PC-9 (cell line): ENCODE measurements at regions not wholly inside any gene's neighbourhood (a gene's known extent, or its start where the extent isn't known, plus 50 kb on each side); places are given as distances from the start of the nearest gene placed in this dataset.

ENCODE experiments used
- BruUV-seq: library from RNA; stranded (reverse); fragments of 400-500 nt; replicated peaks from 2 replicates; lab custom pipeline; 2021; lab: Mats Ljungman, UMichigan
- CTCF ChIA-PET: fragments of 300-600 bp; sonication (Branson Sonifier 250); formaldehyde crosslinking; loops from one replicate; lab custom pipeline; 2022; ENCODE audit warnings: antibody characterized with exemption; lab: Charles Lee
- POLR2A ChIA-PET: fragments of 300-600 bp; sonication (Branson Sonifier 250); formaldehyde crosslinking; loops from one replicate; lab custom pipeline; 2022; ENCODE audit warnings: antibody characterized with exemption; ENCODE audit not compliant: unreplicated experiment; lab: Charles Lee
- DNase-seq, 2 experiments: peaks; one replicate each; pipeline versions ENCODE4 v3.0.0 to v3.0.0-alpha.2; 2015 to 2022; ENCODE audit warnings: mixed read lengths in 1 of 2
- H2AFZ ChIP-seq: fragments of 200-600 bp; sonication (generic); 2 replicates; pipeline ENCODE4 v1.8.1; 2017; ENCODE audit warnings: antibody characterized with exemption
- H3F3A ChIP-seq: fragments of 200-600 bp; sonication (generic); 2 replicates; pipeline ENCODE4 v1.8.1; 2017; ENCODE audit warnings: antibody characterized with exemption, mild to moderate bottlenecking, low read depth; ENCODE audit not compliant: insufficient read depth
- H3K27ac ChIP-seq: fragments of 200-600 bp; sonication (generic); 2 replicates; pipeline ENCODE4 v1.6.1; 2016; ENCODE audit warnings: mixed run types
- H3K27me3 ChIP-seq: fragments of 200-600 bp; sonication (generic); 2 replicates; pipeline ENCODE4 v1.6.1; 2016; ENCODE audit warnings: low read depth, mixed run types; ENCODE audit not compliant: insufficient read depth
- H3K36me3 ChIP-seq: fragments of 200-600 bp; sonication (generic); 2 replicates; pipeline ENCODE4 v1.6.1; 2016; ENCODE audit warnings: low read depth, mixed run types
- H3K4me1 ChIP-seq: fragments of 200-600 bp; sonication (generic); replicated peaks from 2 replicates; pipeline ENCODE4 v1.6.1; 2016; ENCODE audit warnings: mixed run types; ENCODE audit not compliant: insufficient read depth
- H3K4me2 ChIP-seq: fragments of 200-600 bp; sonication (generic); 2 replicates; pipeline ENCODE4 v1.6.1; 2017; ENCODE audit warnings: mixed run types
- H3K4me3 ChIP-seq: fragments of 200-600 bp; sonication (generic); 2 replicates; pipeline ENCODE4 v1.6.1; 2016; ENCODE audit warnings: mixed run types
- H3K79me2 ChIP-seq: fragments of 200-600 bp; sonication (generic); 2 replicates; pipeline ENCODE4 v1.6.1; 2017; ENCODE audit warnings: low read depth, mixed run types
- H3K9me2 ChIP-seq: fragments of 200-600 bp; sonication (generic); 2 replicates; pipeline ENCODE4 v1.8.1; 2017; ENCODE audit warnings: mild to moderate bottlenecking; ENCODE audit not compliant: insufficient read depth
- H3K9me3 ChIP-seq: fragments of 200-600 bp; sonication (generic); 2 replicates; pipeline ENCODE4 v1.8.1; 2016; ENCODE audit warnings: low read depth; ENCODE audit not compliant: insufficient read depth
- H4K20me1 ChIP-seq: fragments of 200-600 bp; sonication (generic); 2 replicates; pipeline ENCODE4 v1.8.1; 2017; ENCODE audit not compliant: insufficient read depth
- CTCF ChIP-seq: fragments of 200-600 bp; sonication (generic); conservative IDR thresholded peaks from 2 replicates; pipeline ENCODE4 v1.6.1; 2017; ENCODE audit warnings: mixed run types, antibody characterized with exemption, mild to moderate bottlenecking, moderate library complexity
- EZH2 ChIP-seq: fragments of 200-600 bp; sonication (generic); IDR thresholded peaks from 2 replicates; pipeline ENCODE4 v1.8.0; 2017; ENCODE audit warnings: antibody characterized with exemption, low read depth
- intact Hi-C: fragments of 100-400 bp; cut with micrococcal nuclease; formaldehyde crosslinking; loops from one replicate; pipeline ENCODE4 v1.10.0; 2022; ENCODE audit not compliant: unreplicated experiment

DNA sequence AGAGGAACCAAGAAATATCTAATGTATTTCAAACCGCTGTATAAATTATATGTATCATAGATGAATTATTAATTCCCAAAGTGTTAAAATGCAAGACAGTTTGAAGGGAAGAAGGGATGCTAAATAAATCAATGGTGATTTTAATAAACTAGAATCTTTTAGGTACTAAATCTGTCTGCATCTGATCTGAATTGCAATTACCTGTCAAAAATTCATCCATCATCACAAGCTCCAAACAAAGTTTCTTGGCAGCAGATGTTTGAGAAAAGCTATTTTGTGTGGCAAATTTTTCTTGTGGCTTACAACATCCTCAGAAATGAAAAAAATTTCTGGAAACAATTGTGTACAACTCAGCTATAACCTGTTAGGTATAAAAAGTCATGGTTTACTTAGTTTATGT, 816.0 kb upstream of the NDST4 start:
- no peaks in the 10 kb centered on the region for H3K9me3 ChIP-seq
- no peak overlapping the region for H3K4me3 ChIP-seq
- H4K20me1 ChIP-seq = no peaks in the 10 kb centered on the region
- no peak overlapping the region for H3K27ac ChIP-seq
- H3K27me3 ChIP-seq = no peaks in the 10 kb centered on the region
- H3K4me1 ChIP-seq = no peaks in the 10 kb centered on the region
- TF ChIP-seq EZH2 (no peak), CTCF (no peak)
- ChIA-PET POLR2A (no interaction called here), CTCF (no interaction called here)
- H3K4me2 ChIP-seq = no peak overlapping the region
- H2AFZ ChIP-seq = no peak overlapping the region
- H3F3A ChIP-seq = no peaks in the 10 kb centered on the region
- no peaks in the 10 kb centered on the region for H3K79me2 ChIP-seq
- DNase-seq = no peak
- intact Hi-C loops = no loop called here
- H3K36me3 ChIP-seq = no peaks in the 10 kb centered on the region
- BruUV-seq = no TSS peak
- H3K9me2 ChIP-seq = no peaks in the 10 kb centered on the region

- DNase-seq = no peak
- BruUV-seq = no TSS peak
- Histone ChIP-seq H3K4me1 (no peaks in the 10 kb centered on the region), H4K20me1 (no peaks in the 10 kb centered on the region), H3K79me2 (no peaks in the 10 kb centered on the region), H3K4me2 (no peak overlapping the region), H3K4me3 (no peak overlapping the region), H2AFZ (no peak overlapping the region), H3K27ac (no peak overlapping the region), H3K36me3 (no peaks in the 10 kb centered on the region), H3K9me2 (no peaks in the 10 kb centered on the region), H3K27me3 (no peaks in the 10 kb centered on the region), H3F3A (no peaks in the 10 kb centered on the region), H3K9me3 (no peaks in the 10 kb centered on the region)
- ChIA-PET CTCF (no interaction called here), POLR2A (no interaction called here)
- intact Hi-C loops = no loop called here
- TF ChIP-seq CTCF (no peak), EZH2 (no peak)
These were observed 814.0 kb upstream of the NDST4 start for GRCh38 chr4:115927382-115927781.

GRCh38 chr4:115923152-115923551, 809.7 kb upstream of the NDST4 start:
- H3K27me3 ChIP-seq = no peaks in the 10 kb centered on the region
- H3K9me3 ChIP-seq = no peaks in the 10 kb centered on the region
- no peak for TF ChIP-seq CTCF
- no peak for TF ChIP-seq EZH2
- H3K4me3 ChIP-seq = no peak overlapping the region
- no peaks in the 10 kb centered on the region for H3F3A ChIP-seq
- no peaks in the 10 kb centered on the region for H3K9me2 ChIP-seq
- H3K27ac ChIP-seq = no peak overlapping the region
- CTCF ChIA-PET = no interaction called here
- no peak for DNase-seq
- no peak overlapping the region for H3K4me2 ChIP-seq
- no peaks in the 10 kb centered on the region for H3K36me3 ChIP-seq
- no peak overlapping the region for H2AFZ ChIP-seq
- intact Hi-C loops = no loop called here
- H3K4me1 ChIP-seq = no peaks in the 10 kb centered on the region
- POLR2A ChIA-PET = no interaction called here
- H3K79me2 ChIP-seq = no peaks in the 10 kb centered on the region
- no peaks in the 10 kb centered on the region for H4K20me1 ChIP-seq
- no TSS peak for BruUV-seq
